ENCODE measurements at regions not wholly inside any gene's neighbourhood (a gene's known extent, or its start where the extent isn't known, plus 50 kb on each side); places are given as distances from the start of the nearest gene placed in this dataset.

DNA sequence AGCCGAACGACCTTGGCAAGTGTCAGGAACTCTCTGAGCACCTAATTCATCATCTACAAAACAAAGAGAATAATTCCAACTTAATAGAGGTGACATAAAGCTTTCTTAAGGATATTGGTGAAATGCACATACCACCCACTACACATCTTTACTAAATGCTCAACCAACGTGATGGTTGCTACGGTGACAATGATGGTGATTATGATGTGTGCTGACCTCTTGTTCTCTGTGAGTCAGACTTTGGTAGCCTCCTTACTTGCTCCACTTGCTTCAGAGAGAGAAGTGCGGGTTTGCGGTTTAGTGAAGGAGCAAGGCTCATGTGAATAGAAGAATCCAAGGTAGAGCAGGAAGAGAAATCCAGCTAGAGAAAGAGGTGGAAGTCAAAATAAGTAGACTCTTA is 52.8 kb upstream of the CLNK start:
- Histone ChIP-seq H3K9me3 (ENCODE audit: control insufficient read depth, insufficient read depth, low read length) (no peaks in the 10 kb centered on the region), H3K4me1 (ENCODE audit: control insufficient read depth, insufficient read depth, low read length) (no peaks in the 10 kb centered on the region), H3K9ac (ENCODE audit: low read depth, low read length) (no peak overlapping the region), H3K4me3 (ENCODE audit: low read depth, low read length) (no peak overlapping the region), H3K36me3 (ENCODE audit: control insufficient read depth, insufficient read depth, low read length) (no peaks in the 10 kb centered on the region), H3K27me3 (ENCODE audit: control insufficient read depth, insufficient read depth, low read length) (no peaks in the 10 kb centered on the region)

DNA sequence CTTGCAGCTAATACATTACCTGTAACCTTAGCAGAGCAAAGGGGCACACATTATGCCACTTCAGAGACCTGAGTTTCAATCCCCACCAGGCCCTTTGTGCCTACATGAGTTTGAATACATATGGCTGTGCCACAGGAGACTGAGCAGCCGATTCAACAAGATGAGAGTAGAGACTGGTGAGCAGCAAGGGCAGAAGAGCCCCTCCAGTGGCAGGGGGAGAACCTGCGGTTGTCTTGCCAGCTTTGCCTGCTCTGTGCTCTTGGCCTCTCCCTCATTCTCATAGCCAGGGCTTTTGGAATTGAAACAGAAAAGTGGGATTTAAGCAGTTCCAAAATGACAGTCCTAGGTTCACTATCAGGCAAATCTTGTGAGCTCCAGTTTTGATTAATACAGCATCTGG is 52.3 kb upstream of the CLNK start:
- no peaks in the 10 kb centered on the region for H3K27me3 ChIP-seq (ENCODE audit: control insufficient read depth, insufficient read depth, low read length)
- H3K4me3 ChIP-seq (ENCODE audit: low read depth, low read length): no peak overlapping the region
- H3K9ac ChIP-seq (ENCODE audit: low read depth, low read length): no peak overlapping the region
- H3K36me3 ChIP-seq (ENCODE audit: control insufficient read depth, insufficient read depth, low read length): no peaks in the 10 kb centered on the region
- no peaks in the 10 kb centered on the region for H3K4me1 ChIP-seq (ENCODE audit: control insufficient read depth, insufficient read depth, low read length)
- no peaks in the 10 kb centered on the region for H3K9me3 ChIP-seq (ENCODE audit: control insufficient read depth, insufficient read depth, low read length)

DNA sequence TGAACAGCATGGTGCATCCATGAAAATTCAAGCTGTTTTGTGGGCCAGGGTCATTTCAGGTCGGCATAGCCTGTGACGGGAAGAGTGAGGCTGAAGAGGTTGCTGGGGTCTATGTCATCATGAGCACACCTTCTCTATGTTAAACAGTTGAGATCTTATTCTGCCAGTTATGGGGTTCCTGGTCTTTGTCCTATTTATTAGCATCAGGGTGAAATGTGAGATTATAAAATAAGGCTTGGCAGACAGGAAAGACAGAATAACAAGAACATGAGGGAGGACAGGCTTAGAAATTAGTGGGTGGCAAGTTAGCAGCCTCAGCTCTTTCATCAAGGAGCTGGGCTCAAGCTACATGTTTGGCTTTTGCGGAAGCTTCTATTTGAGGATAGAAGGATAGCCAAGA is 51.7 kb upstream of the CLNK start:
- Histone ChIP-seq H3K4me1 (ENCODE audit: control insufficient read depth, insufficient read depth, low read length) (no peaks in the 10 kb centered on the region), H3K27me3 (ENCODE audit: control insufficient read depth, insufficient read depth, low read length) (no peaks in the 10 kb centered on the region), H3K36me3 (ENCODE audit: control insufficient read depth, insufficient read depth, low read length) (no peaks in the 10 kb centered on the region), H3K4me3 (ENCODE audit: low read depth, low read length) (no peak overlapping the region), H3K9me3 (ENCODE audit: control insufficient read depth, insufficient read depth, low read length) (no peaks in the 10 kb centered on the region), H3K9ac (ENCODE audit: low read depth, low read length) (no peak overlapping the region)

DNA sequence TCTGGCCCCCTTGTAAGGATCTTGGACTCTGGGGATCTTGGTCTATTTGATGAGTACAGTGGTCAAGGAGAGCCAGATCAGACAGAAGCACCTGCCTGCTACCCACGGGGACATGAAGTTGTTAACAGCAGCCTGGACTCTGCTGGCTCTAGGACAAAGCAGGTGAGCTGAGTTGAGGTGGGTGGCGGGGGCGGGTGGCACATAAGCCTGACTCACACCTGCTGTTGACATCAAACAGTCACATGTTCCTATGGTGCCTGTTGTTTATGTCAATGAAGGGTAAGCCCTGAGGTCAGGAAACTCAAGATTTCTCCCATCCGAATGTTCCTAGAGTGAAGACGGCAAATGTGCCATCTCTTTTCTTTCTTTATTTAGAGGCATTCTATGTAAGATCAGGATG is 50.1 kb upstream of the CLNK start:
- Histone ChIP-seq H3K9ac (ENCODE audit: low read depth, low read length) (no peak overlapping the region), H3K4me1 (ENCODE audit: control insufficient read depth, insufficient read depth, low read length) (no peaks in the 10 kb centered on the region), H3K9me3 (ENCODE audit: control insufficient read depth, insufficient read depth, low read length) (no peaks in the 10 kb centered on the region), H3K4me3 (ENCODE audit: low read depth, low read length) (no peak overlapping the region), H3K36me3 (ENCODE audit: control insufficient read depth, insufficient read depth, low read length) (no peaks in the 10 kb centered on the region), H3K27me3 (ENCODE audit: control insufficient read depth, insufficient read depth, low read length) (no peaks in the 10 kb centered on the region)

Measured in iPS-15b (cell line).